ENCODE measurements at regions not wholly inside any gene's neighbourhood (a gene's known extent, or its start where the extent isn't known, plus 50 kb on each side); places are given as distances from the start of the nearest gene placed in this dataset.

GRCh38 chr11:32015427-32015826, 75.4 kb upstream of the RCN1 start:
- Histone ChIP-seq H3K9ac (ENCODE audit: insufficient read depth in 1 of 2, low read depth in 2 of 2, low read length in 2 of 2) (no peak overlapping the region), H4K20me1 (replicated peaks; ENCODE audit: control insufficient read depth, insufficient read depth, low read length) (no peaks in the 10 kb centered on the region), H3K27me3 (ENCODE audit: control insufficient read depth in 2 of 2, insufficient read depth in 2 of 2, low read length in 2 of 2) (no peaks in the 10 kb centered on the region), H3K4me1 (replicated peaks in 1 of 2; ENCODE audit: control insufficient read depth in 2 of 2, insufficient read depth in 2 of 2, low read length in 2 of 2) (no peaks in the 10 kb centered on the region), H3K4me2 (ENCODE audit: insufficient read depth, low read length) (no peak overlapping the region), H3K79me2 (ENCODE audit: control insufficient read depth, insufficient read depth, low read length) (no peaks in the 10 kb centered on the region), H3K4me3 (no peak overlapping the region), H3K36me3 (ENCODE audit: control insufficient read depth, insufficient read depth, low read length) (no peaks in the 10 kb centered on the region), H3K9me3 (replicated peaks; ENCODE audit: control insufficient read depth, insufficient read depth, low read depth, low read length) (no peaks in the 10 kb centered on the region), H2AFZ (ENCODE audit: low read depth, low read length) (no peak overlapping the region), H3K9me1 (ENCODE audit: control insufficient read depth, insufficient read depth, low read length) (no peaks in the 10 kb centered on the region), H3K27ac (ENCODE audit: extremely low read depth, low read depth, low read length) (no peak overlapping the region)
- 0% methylated on average over 4 of the region's 4 CpGs for WGBS (ENCODE audit: insufficient coverage, low coverage, missing lambda C conversion rate)
- no peak for DNase-seq (ENCODE audit: extremely low read depth in 1 of 4, low spot score in 3 of 4)
- intact Hi-C loops (cut with micrococcal nuclease) (no loop called here), in situ Hi-C loops (cut with MboI) (no loop called here)
- no peak for ATAC-seq
- BruUV-seq (replicated peaks), result no TSS peak
- ChIA-PET CTCF (ENCODE audit: low intra/inter-chr PET ratio) (no interaction called here), POLR2A (interaction anchor here (0.7 kb wide), 1 partner anchor 27 kb away, joined by 3 read pairs; no protein-coding TSS in a partner anchor)
- no peak for FAIRE-seq
- TF ChIP-seq ZNF282 (CRISPR knock-in tag; IDR thresholded peaks at IDR 0.05) (no peak), DACH1 (IDR thresholded peaks at IDR 0.05; ENCODE audit: partially characterized antibody) (no peak), FOXJ3 (CRISPR knock-in tag; IDR thresholded peaks at IDR 0.05) (no peak), ZNF589 (CRISPR knock-in tag; IDR thresholded peaks at IDR 0.05; ENCODE audit: low read depth) (no peak), NCOA2 (IDR thresholded peaks at IDR 0.05; ENCODE audit: partially characterized antibody in 2 of 2) (no peak), ZNF436 (CRISPR knock-in tag; IDR thresholded peaks at IDR 0.05) (no peak), FOXM1 (IDR thresholded peaks at IDR 0.05; ENCODE audit: low read depth) (no peak), FOXM1 (CRISPR knock-in tag; IDR thresholded peaks at IDR 0.05; ENCODE audit: low read depth) (no peak), SMARCC2 (IDR thresholded peaks at IDR 0.05; ENCODE audit: low read depth) (no peak), RBM17 (IDR thresholded peaks at IDR 0.05; ENCODE audit: borderline replicate concordance, low read depth, low read length) (no peak), MCM7 (IDR thresholded peaks at IDR 0.05) (no peak), GTF2A2 (tag; IDR thresholded peaks at IDR 0.05) (no peak)
- TF ChIP-seq, protein P1, sequence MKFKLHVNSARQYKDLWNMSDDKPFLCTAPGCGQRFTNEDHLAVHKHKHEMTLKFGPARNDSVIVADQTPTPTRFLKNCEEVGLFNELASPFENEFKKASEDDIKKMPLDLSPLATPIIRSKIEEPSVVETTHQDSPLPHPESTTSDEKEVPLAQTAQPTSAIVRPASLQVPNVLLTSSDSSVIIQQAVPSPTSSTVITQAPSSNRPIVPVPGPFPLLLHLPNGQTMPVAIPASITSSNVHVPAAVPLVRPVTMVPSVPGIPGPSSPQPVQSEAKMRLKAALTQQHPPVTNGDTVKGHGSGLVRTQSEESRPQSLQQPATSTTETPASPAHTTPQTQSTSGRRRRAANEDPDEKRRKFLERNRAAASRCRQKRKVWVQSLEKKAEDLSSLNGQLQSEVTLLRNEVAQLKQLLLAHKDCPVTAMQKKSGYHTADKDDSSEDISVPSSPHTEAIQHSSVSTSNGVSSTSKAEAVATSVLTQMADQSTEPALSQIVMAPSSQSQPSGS (CRISPR knock-in tag; IDR thresholded peaks at IDR 0.05), result no peak
